Epithelial cell of esophagus (primary cell): ENCODE measurements at regions not wholly inside any gene's neighbourhood (a gene's known extent, or its start where the extent isn't known, plus 50 kb on each side); places are given as distances from the start of the nearest gene placed in this dataset.

ENCODE experiments used
- DNase-seq: peaks from one replicate; pipeline ENCODE4 v3.0.0; 2010; ENCODE audit warnings: low read depth
- H3K4me3 ChIP-seq: 2 replicates; pipeline ENCODE4 v1.5.1; 2011; ENCODE audit warnings: mild to moderate bottlenecking, low read length, control low read depth
- CTCF ChIP-seq: IDR thresholded peaks from 2 replicates; pipeline ENCODE4 v1.5.1; 2011; ENCODE audit warnings: low read depth, mild to moderate bottlenecking, low read length, control low read depth, inconsistent platforms; ENCODE audit not compliant: insufficient read depth; ENCODE audit errors: missing control alignments

- no peak for TF ChIP-seq CTCF
- H3K4me3 ChIP-seq: no peak overlapping the region
- no peak for DNase-seq
These were observed 135.3 kb upstream of the GAP43 start for GRCh38 chr3:115487968-115488367.

- no peak for TF ChIP-seq CTCF
- DNase-seq: no peak
- no peak overlapping the region for H3K4me3 ChIP-seq
These were observed 134.9 kb upstream of the GAP43 start for GRCh38 chr3:115488409-115488808.

- TF ChIP-seq CTCF: no peak
- H3K4me3 ChIP-seq: no peak overlapping the region
- no peak for DNase-seq
These were observed 128.5 kb upstream of the GAP43 start for GRCh38 chr3:115494826-115495225.

- no peak for DNase-seq
- no peak for TF ChIP-seq CTCF
- H3K4me3 ChIP-seq: no peak overlapping the region
These were observed 124.9 kb upstream of the GAP43 start for GRCh38 chr3:115498421-115498820.

GRCh38 chr3:115498898-115499297 lies 124.4 kb upstream of the GAP43 start:
- no peak overlapping the region for H3K4me3 ChIP-seq
- DNase-seq: no peak
- no peak for TF ChIP-seq CTCF

DNA sequence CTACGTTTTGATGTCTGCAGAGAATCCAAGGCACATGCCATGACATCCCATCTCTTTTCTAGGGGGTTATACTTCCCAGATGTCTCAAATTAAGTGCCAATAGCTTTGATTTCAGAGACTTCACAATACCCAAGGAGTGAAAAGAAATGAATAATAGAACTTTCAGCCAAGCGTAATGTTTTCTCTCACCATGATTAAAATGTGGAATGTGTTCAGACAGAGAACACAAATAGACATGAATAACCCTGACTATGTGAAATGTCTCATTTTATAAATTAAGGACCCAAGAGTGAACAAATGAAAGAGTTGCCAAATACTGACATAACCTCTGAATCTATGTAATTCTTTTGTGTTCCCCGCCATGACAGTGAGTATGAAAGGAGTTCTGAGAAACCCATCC lies 123.6 kb upstream of the GAP43 start:
- no peak for TF ChIP-seq CTCF
- no peak overlapping the region for H3K4me3 ChIP-seq
- DNase-seq: no peak

GRCh38 chr3:115500795-115501194 lies 122.5 kb upstream of the GAP43 start:
- H3K4me3 ChIP-seq: no peak overlapping the region
- DNase-seq: no peak
- no peak for TF ChIP-seq CTCF
